Mesodermal cell (in vitro differentiated cells): ENCODE measurements at regions not wholly inside any gene's neighbourhood (a gene's known extent, or its start where the extent isn't known, plus 50 kb on each side); places are given as distances from the start of the nearest gene placed in this dataset.

ENCODE experiments used
- H3K27ac ChIP-seq: 2 replicates; pipeline ENCODE4 v1.7.0; 2013; ENCODE audit warnings: mild to moderate bottlenecking, low read depth, low read length, moderate library complexity; ENCODE audit not compliant: severe bottlenecking
- H3K36me3 ChIP-seq: 2 replicates; pipeline ENCODE4 v1.7.1; 2013; ENCODE audit warnings: mild to moderate bottlenecking, low read length, moderate library complexity; ENCODE audit not compliant: control insufficient read depth, insufficient read depth
- H3K4me1 ChIP-seq: one replicate; pipeline ENCODE4 v1.7.1; 2013; ENCODE audit warnings: mild to moderate bottlenecking, low read length; ENCODE audit not compliant: insufficient read depth, control insufficient read depth, poor library complexity, severe bottlenecking
- H3K4me3 ChIP-seq: 2 replicates; pipeline ENCODE4 v1.7.0; 2013; ENCODE audit warnings: low read length, control low read depth, mild to moderate bottlenecking; ENCODE audit not compliant: insufficient read depth, poor library complexity, severe bottlenecking; ENCODE audit errors: extremely low read depth
- H3K9me3 ChIP-seq: 2 replicates; pipeline ENCODE4 v1.7.1; 2013; ENCODE audit warnings: mild to moderate bottlenecking, low read length, moderate library complexity; ENCODE audit not compliant: control insufficient read depth
- WGBS, 2 experiments: methylation state at CpG; one replicate each; pipeline ENCODE4 v1.1.5; 2013; ENCODE audit warnings: missing lambda C conversion rate in 2 of 2; ENCODE audit not compliant: insufficient coverage in 2 of 2; 5-methylcytosine and 5-hydroxymethylcytosine counted together

- H3K9me3 ChIP-seq: no peaks in the 10 kb centered on the region
- H3K4me3 ChIP-seq: no peak overlapping the region
- H3K27ac ChIP-seq: no peak overlapping the region
- H3K4me1 ChIP-seq: peaks cover 20% of the 10 kb centered on the region
- 71 to 95% methylated on average over 6 of the region's 8 CpGs for WGBS, 2 experiments
- no peaks in the 10 kb centered on the region for H3K36me3 ChIP-seq
Observed at GRCh38 chr12:91985002-91985787, 160.5 kb downstream of the BTG1 start.

GRCh38 chr12:91984556-91984955, 161.1 kb downstream of the BTG1 start:
- 59% methylated on average over 2 of the region's 5 CpGs; no CpG with 5 or more reads in 1 of the 2 experiments for WGBS, 2 experiments
- Histone ChIP-seq H3K36me3 (no peaks in the 10 kb centered on the region), H3K4me3 (no peak overlapping the region), H3K4me1 (peaks cover 19% of the 10 kb centered on the region), H3K27ac (no peak overlapping the region), H3K9me3 (no peaks in the 10 kb centered on the region)

- Histone ChIP-seq H3K4me3 (no peak overlapping the region), H3K9me3 (no peaks in the 10 kb centered on the region), H3K4me1 (peaks cover 19% of the 10 kb centered on the region), H3K36me3 (no peaks in the 10 kb centered on the region), H3K27ac (no peak overlapping the region)
- WGBS, 2 experiments: 97% methylated on average over 3 of the region's 3 CpGs; no CpG with 5 or more reads in 1 of the 2 experiments
Observed at GRCh38 chr12:91983935-91984334, 161.7 kb downstream of the BTG1 start.

- 95% methylated on average over 5 of the region's 5 CpGs for WGBS, 2 experiments
- H3K4me3 ChIP-seq: no peak overlapping the region
Observed at GRCh38 chr12:91982946-91983345, 162.7 kb downstream of the BTG1 start.

GRCh38 chr12:91980389-91980821, 165.2 kb downstream of the BTG1 start:
- H3K9me3 ChIP-seq: no peaks in the 10 kb centered on the region
- H3K4me3 ChIP-seq: no peak overlapping the region
- no peaks in the 10 kb centered on the region for H3K36me3 ChIP-seq
- H3K4me1 ChIP-seq: no peaks in the 10 kb centered on the region
- H3K27ac ChIP-seq: no peak overlapping the region

More at GRCh38 chr12:91982946-91983345, 162.7 kb downstream of the BTG1 start:
- Histone ChIP-seq H3K27ac (no peak overlapping the region), H3K36me3 (no peaks in the 10 kb centered on the region), H3K9me3 (no peaks in the 10 kb centered on the region), H3K4me1 (peaks cover 18% of the 10 kb centered on the region)

- WGBS, 2 experiments: 100% methylated on average over 1 to 2 of the region's 2 CpGs
- Histone ChIP-seq H3K4me3 (no peak overlapping the region), H3K36me3 (no peaks in the 10 kb centered on the region), H3K27ac (no peak overlapping the region), H3K4me1 (no peaks in the 10 kb centered on the region), H3K9me3 (no peaks in the 10 kb centered on the region)
Observed at GRCh38 chr12:91978143-91978542, 167.5 kb downstream of the BTG1 start.

GRCh38 chr12:91975891-91976290, 169.8 kb downstream of the BTG1 start:
- Histone ChIP-seq H3K4me3 (no peak overlapping the region), H3K9me3 (no peaks in the 10 kb centered on the region), H3K27ac (no peak overlapping the region), H3K36me3 (no peaks in the 10 kb centered on the region), H3K4me1 (no peaks in the 10 kb centered on the region)
- WGBS, 2 experiments: 95 to 100% methylated on average over 3 to 4 of the region's 6 CpGs

GRCh38 chr12:91974541-91975085, 171.0 kb downstream of the BTG1 start:
- H3K4me3 ChIP-seq: no peak overlapping the region
- H3K9me3 ChIP-seq: no peaks in the 10 kb centered on the region
- WGBS, 2 experiments: 100% methylated on average over 1 of the region's 3 CpGs; no CpG with 5 or more reads in 1 of the 2 experiments
- H3K36me3 ChIP-seq: no peaks in the 10 kb centered on the region
- no peaks in the 10 kb centered on the region for H3K4me1 ChIP-seq
- H3K27ac ChIP-seq: no peak overlapping the region

GRCh38 chr12:91973813-91974212, 171.8 kb downstream of the BTG1 start:
- Histone ChIP-seq H3K4me3 (no peak overlapping the region), H3K27ac (no peak overlapping the region), H3K9me3 (no peaks in the 10 kb centered on the region), H3K36me3 (no peaks in the 10 kb centered on the region), H3K4me1 (no peaks in the 10 kb centered on the region)
- 80 to 94% methylated on average over 2 of the region's 2 CpGs for WGBS, 2 experiments

GRCh38 chr12:91972896-91973295, 172.8 kb downstream of the BTG1 start:
- Histone ChIP-seq H3K36me3 (no peaks in the 10 kb centered on the region), H3K4me3 (no peak overlapping the region), H3K9me3 (no peaks in the 10 kb centered on the region), H3K4me1 (no peaks in the 10 kb centered on the region), H3K27ac (no peak overlapping the region)
- no CpG with 5 or more reads among the region's 1 CpG for WGBS, 2 experiments

GRCh38 chr12:91968777-91969171, 176.9 kb downstream of the BTG1 start:
- H3K4me3 ChIP-seq: no peak overlapping the region
- 84 to 100% methylated on average over 2 to 3 of the region's 3 CpGs for WGBS, 2 experiments
- no peak overlapping the region for H3K27ac ChIP-seq
- no peaks in the 10 kb centered on the region for H3K4me1 ChIP-seq
- H3K36me3 ChIP-seq: no peaks in the 10 kb centered on the region
- no peaks in the 10 kb centered on the region for H3K9me3 ChIP-seq
